ENCODE measurements at regions not wholly inside any gene's neighbourhood (a gene's known extent, or its start where the extent isn't known, plus 50 kb on each side); places are given as distances from the start of the nearest gene placed in this dataset.

GRCh38 chr2:65488527-65488926 is 56.1 kb upstream of the SPRED2 start:
- WGBS, 2 donors = 88 to 96% methylated on average over 3 of the region's 3 CpGs
- DNase-seq (no peak), ATAC-seq (no peak)
- intact Hi-C loops (cut with DNase I) = no loop called here
- no peak for TF ChIP-seq POLR2A (IDR thresholded peaks at IDR 0.05)
- TF ChIP-seq CTCF (IDR thresholded peaks at IDR 0.05) = no peak
- H3K27me3 ChIP-seq = no peaks in the 10 kb centered on the region
- no peaks in the 10 kb centered on the region for H3K4me1 ChIP-seq
- H3K4me3 ChIP-seq = no peak overlapping the region
- no peaks in the 10 kb centered on the region for H3K9me3 ChIP-seq
- no peak overlapping the region for H3K27ac ChIP-seq
- H3K36me3 ChIP-seq (replicated peaks in 1 of 2; ENCODE audit: insufficient read depth in 1 of 2, low read depth in 2 of 2) = no peaks in the 10 kb centered on the region

- H3K4me1 ChIP-seq = no peaks in the 10 kb centered on the region
- ATAC-seq = no peak
- H3K27ac ChIP-seq = no peak overlapping the region
- H3K9me3 ChIP-seq = no peaks in the 10 kb centered on the region
- no peak overlapping the region for H3K4me3 ChIP-seq
- intact Hi-C loops (cut with DNase I) = no loop called here
- H3K36me3 ChIP-seq (replicated peaks in 1 of 2; ENCODE audit: insufficient read depth in 1 of 2, low read depth in 2 of 2) = no peaks in the 10 kb centered on the region
- TF ChIP-seq CTCF (IDR thresholded peaks at IDR 0.05) = no peak
- TF ChIP-seq POLR2A (IDR thresholded peaks at IDR 0.05) = no peak
- 69 to 75% methylated on average over 5 of the region's 5 CpGs for WGBS, 2 donors
- H3K27me3 ChIP-seq = no peaks in the 10 kb centered on the region
- no peak for DNase-seq
Measured at GRCh38 chr2:65487404-65487803, 55.0 kb upstream of the SPRED2 start.

GRCh38 chr2:65486802-65487201 is 54.4 kb upstream of the SPRED2 start:
- H3K4me1 ChIP-seq = no peaks in the 10 kb centered on the region
- H3K4me3 ChIP-seq = no peak overlapping the region
- H3K27ac ChIP-seq = no peak overlapping the region
- ATAC-seq (no peak), DNase-seq (no peak)
- H3K36me3 ChIP-seq (replicated peaks in 1 of 2; ENCODE audit: insufficient read depth in 1 of 2, low read depth in 2 of 2) = no peaks in the 10 kb centered on the region
- intact Hi-C loops (cut with DNase I) = no loop called here
- H3K9me3 ChIP-seq = no peaks in the 10 kb centered on the region
- H3K27me3 ChIP-seq = no peaks in the 10 kb centered on the region
- TF ChIP-seq POLR2A (IDR thresholded peaks at IDR 0.05) (no peak), CTCF (IDR thresholded peaks at IDR 0.05) (no peak)
- WGBS, 2 donors = 80 to 87% methylated on average over 4 of the region's 4 CpGs

- no peak overlapping the region for H3K4me3 ChIP-seq
- H3K4me1 ChIP-seq = no peaks in the 10 kb centered on the region
- H3K9me3 ChIP-seq = no peaks in the 10 kb centered on the region
- ATAC-seq (no peak), DNase-seq (no peak)
- H3K27ac ChIP-seq = no peak overlapping the region
- H3K36me3 ChIP-seq (replicated peaks in 1 of 2; ENCODE audit: insufficient read depth in 1 of 2, low read depth in 2 of 2) = no peaks in the 10 kb centered on the region
- TF ChIP-seq POLR2A (IDR thresholded peaks at IDR 0.05) = no peak
- TF ChIP-seq CTCF (IDR thresholded peaks at IDR 0.05) = no peak
- 93 to 96% methylated on average over 2 of the region's 2 CpGs for WGBS, 2 donors
- intact Hi-C loops (cut with DNase I) = no loop called here
- no peaks in the 10 kb centered on the region for H3K27me3 ChIP-seq
Measured at GRCh38 chr2:65486282-65486681, 53.9 kb upstream of the SPRED2 start.

GRCh38 chr2:65485839-65486238 is 53.4 kb upstream of the SPRED2 start:
- DNase-seq (no peak), ATAC-seq (no peak)
- no peaks in the 10 kb centered on the region for H3K36me3 ChIP-seq (replicated peaks in 1 of 2; ENCODE audit: insufficient read depth in 1 of 2, low read depth in 2 of 2)
- H3K9me3 ChIP-seq = no peaks in the 10 kb centered on the region
- WGBS, 2 donors = 85 to 93% methylated on average over 3 to 4 of the region's 5 CpGs
- H3K27ac ChIP-seq = no peak overlapping the region
- no peaks in the 10 kb centered on the region for H3K27me3 ChIP-seq
- TF ChIP-seq POLR2A (IDR thresholded peaks at IDR 0.05) = no peak
- no peak for TF ChIP-seq CTCF (IDR thresholded peaks at IDR 0.05)
- intact Hi-C loops (cut with DNase I) = no loop called here
- H3K4me3 ChIP-seq = no peak overlapping the region
- H3K4me1 ChIP-seq = no peaks in the 10 kb centered on the region
